CD1c-positive myeloid dendritic cell (primary cell): ENCODE measurements at regions not wholly inside any gene's neighbourhood (a gene's known extent, or its start where the extent isn't known, plus 50 kb on each side); places are given as distances from the start of the nearest gene placed in this dataset.
"Not testable (repeated sequence)": the region's sequence is repeated elsewhere in the genome, so short reads cannot be mapped to it uniquely, and the experiment has no call there.

Experiments
- DNase-seq: peaks from one replicate; pipeline ENCODE4 v3.0.0-alpha.2; 2016; ENCODE audit errors: extremely low spot score

DNA sequence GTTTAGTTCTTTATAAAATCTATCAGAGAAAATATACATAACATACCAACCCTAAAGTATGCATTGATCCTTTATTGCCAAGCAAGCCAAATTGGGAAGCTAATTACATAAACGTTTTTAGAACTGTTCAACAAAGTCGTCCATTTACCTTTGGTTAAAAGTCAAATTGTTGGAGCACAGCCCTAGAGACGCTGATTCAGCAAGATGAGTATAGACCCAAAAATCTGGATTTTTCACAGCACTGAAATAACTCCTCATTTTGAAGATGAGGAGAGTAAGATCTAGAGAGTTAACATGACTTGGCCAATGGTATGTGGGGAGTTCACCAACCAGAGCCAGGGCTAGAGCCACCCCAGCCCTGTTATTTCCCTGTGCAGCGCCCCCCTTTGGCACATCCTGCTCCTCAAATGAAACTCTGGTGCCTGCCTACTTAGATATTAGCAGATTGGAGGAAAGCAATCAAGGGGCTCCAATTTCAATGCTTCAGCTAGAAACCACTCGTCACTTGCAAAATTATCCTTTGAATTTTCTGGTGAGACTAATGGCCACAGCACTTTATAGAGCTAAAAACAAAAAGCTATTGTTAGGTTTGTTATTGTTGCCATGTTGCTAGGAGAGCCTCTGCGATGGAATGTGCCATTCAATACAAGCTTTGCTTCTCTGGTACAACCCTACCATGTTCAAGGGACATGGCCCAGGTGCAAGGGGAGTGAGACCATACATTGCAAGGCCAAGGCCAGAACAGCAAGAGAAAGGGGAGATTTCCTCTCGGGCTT, 132.6 kb upstream of the ZEB1 start:
- DNase-seq = no peak

DNA sequence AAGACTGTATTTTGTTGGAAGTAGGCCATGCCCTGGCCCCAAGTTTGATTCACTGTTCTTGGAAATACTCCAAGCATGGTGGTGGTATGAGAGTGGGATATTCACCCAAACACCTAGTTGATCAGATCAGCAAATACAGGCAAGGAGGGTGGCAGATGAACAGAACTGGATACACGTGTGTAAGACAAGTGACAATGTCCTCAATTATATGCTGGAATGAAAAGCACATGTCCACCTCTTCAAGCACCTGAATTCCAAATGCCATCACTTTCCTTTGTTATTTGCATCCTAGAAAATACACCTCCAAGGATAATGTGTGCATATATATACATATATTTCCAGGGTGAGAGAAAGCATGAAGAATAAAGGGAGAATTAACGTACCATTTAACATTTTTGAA, 131.8 kb upstream of the ZEB1 start:
- DNase-seq = no peak

DNA sequence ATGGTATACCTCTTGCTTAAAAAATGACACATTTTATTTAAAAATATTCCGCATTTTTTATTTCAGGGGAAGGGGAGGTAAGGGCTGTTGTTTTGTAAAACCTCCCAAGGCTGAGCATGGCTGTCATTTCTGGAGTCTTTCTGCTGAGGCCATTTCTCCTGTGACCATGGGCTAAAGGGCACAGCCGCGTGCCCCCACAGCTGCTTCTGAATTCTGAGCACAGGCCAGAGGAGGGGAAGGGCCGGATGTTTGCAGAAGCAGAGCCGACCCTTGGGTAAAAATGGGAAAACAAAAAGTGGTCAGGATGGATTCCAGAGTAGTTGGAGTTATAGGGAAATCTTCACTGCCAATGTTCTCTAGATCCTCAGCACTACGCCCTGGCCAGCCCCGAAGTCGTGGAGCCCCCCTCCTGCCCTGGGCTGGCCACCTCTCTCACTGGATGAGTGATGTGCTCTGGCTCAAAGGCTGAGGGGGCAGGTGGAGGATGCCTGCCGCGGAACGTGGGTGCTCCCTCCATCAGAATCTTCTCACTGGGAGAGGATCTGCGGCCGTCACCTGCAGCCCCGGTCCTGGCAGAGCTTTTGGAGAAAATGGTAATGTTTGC, 131.3 kb upstream of the ZEB1 start:
- no peak for DNase-seq

DNA sequence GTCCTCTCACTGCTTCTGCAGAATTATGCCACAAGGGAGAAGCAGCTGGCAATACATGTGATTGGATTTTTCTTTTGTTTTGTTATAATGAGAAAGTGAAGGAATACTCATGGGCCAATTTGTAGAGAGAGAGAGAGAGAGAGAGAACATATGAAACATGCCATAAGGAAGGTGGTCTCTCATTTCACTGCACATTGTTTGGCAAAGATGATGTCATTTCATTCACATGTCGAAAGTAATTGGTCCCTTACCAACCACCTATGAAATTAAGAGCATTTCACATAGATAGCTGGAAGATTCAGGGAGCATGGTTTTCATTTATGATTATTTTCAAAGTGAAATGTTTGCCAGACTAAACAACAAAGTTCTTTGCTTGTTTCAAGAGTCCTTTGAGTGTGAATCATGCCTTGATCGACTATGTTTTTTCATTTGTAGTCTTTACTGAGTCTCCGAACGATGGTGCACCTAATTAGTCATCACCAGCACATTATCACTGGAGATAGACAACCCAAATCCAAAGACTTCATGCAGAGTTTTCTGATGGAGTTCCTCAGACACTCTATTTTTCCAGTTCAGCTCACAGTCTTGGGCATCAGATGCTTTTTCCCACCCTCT, 130.1 kb upstream of the ZEB1 start:
- no peak for DNase-seq

DNA sequence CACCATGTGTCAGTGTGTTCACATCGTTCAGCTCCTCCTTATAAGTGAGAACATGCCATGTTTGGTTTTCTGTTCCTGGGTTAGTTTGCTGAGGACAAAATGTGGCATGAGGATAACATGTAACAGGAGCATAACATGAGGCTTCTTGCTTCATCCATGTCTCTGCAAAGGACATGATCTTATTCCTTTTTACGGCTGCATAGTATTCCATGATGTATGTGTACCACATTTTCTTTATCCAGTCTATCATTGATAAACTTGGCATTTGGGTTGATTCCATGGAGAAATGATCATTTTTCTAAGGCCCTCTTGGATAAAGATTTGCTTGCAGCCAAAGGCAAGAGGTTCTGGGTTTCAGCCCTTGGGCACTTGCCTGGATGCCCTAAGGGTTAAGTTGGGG, 128.5 kb upstream of the ZEB1 start:
- DNase-seq = no peak

DNA sequence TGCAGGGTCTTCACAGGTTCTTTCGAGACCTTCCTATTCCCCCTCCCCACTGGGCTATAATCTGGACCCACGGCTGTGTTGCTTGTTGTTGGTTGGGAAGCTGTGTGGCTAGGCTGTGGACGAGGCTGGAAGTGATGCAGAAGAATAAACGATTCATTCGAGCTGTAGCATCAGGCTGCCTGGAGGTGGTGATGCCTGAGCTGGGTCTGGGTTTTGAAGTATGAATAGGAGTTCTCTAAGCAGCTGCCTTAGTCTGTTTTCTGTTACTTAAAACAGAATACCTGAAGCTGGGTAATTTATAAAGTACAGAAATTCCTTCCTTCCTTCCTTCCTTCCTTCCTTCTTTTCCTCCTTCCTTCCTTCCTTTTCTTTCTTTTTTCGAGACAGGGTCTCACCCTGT, 126.5 kb upstream of the ZEB1 start:
- no peak for DNase-seq

DNA sequence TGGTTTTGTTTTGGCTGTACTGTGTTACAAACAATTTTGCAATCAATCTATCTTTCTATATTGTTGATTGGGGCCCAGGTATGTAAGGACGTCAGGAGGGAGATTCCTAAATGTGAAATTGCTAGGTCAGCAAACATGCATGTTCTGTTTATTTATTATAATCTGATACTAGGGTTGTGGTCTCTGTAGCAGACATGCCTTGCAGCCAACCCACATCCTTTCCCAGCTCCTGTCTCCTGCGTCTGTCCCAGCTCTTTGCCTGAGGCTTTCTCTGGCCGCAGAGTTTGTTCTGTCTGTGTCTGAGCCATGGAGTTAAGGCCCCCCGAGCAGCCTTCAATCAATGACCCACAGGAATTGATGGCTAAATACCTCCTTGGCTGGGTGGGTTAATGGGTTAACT, 124.0 kb upstream of the ZEB1 start:
- DNase-seq = no peak

DNA sequence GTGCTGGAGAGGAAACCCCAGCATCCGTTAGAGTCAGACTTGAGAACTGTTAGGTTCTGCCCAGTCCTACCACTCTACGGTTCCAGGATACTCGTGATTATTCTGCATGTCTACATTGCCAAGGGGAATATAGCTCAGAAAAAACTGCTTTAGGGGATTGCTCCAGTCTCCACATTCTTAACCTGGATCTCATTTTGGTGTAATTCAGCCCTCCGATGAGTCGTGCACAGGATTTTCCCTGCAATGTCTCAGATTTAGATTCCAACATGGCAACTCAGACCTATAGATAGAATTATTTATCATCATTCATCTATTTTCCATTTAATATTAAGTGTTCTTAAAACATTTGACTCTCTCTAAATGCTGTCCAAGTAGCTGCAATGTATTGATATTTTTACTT, 121.1 kb upstream of the ZEB1 start:
- DNase-seq = no peak

DNA sequence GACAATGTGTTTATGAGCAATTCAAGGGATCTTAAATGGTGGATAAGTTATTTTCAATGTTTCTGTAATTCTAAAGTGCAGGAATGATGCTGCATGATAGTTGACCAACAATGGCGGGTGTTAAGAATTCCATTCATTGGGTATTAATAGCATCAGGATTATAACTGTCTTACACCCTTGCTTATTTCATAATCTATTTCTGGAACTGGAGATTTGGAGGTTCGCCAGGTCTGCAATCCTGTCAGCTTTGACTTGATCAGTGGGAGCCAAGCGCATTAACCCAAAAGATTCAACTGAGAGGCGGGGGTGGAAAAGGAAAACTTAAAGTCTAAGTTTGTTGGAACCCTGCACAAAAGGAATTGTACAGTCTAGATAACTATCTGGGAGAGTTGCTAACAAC, 114.9 kb upstream of the ZEB1 start:
- DNase-seq = no peak

DNA sequence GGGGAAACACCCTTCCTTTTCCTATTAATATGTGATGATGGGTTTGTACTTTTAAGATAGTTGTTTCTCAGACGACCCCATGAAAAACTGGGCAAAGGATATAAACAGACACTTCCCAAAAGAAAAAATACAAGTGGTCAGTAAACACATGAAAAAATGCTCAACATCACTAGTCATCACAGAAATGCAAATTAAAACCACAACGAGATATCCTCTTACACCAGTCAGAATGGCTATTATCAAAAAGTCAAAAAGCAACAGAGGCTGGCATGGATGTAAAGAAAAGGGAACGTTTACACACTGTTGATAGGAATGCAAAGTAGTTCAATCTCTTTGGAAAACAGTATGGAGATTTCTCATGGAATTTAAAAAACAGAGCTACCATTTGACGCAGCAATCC, 111.4 kb upstream of the ZEB1 start:
- no peak for DNase-seq

DNA sequence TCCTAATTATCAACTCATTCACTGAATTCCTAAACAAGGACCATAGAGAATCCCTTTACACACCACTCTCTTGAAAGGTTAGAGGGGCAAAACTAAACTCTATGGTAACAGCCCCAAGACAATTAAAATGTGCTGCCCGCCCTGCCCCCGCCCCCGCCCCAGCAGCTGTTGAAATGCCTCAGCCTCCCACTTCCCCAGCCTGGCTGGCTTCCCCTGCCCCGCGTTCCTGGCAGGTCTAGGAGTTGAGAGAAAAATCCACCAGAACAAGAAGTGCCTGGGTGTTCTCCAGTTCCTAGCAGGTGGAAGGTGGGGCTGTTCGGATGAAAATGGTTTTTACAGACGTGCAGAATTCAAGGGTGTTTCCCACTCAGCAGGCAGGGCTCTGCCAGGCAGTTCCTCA, 109.5 kb upstream of the ZEB1 start:
- peak; percentile 36 for DNase-seq

DNA sequence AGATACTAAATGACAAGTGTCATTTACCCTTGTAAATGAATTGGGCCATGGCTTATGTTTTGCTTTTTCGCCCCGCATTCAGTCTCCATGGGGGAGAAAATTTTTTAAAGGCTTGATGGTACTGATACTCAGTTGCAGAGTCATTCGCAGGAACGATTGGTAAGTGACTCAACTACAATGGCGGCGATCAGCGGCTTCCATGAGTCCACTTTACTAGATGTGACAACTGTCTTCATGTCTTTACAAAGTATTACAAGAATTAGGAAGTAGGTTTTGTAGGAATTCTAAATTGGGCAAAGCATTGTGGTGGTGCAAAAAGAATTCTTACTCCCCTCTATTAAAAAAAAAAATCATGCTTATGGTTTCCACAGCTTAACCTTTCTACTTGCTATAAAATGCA, 108.8 kb upstream of the ZEB1 start:
- DNase-seq = no peak

DNA sequence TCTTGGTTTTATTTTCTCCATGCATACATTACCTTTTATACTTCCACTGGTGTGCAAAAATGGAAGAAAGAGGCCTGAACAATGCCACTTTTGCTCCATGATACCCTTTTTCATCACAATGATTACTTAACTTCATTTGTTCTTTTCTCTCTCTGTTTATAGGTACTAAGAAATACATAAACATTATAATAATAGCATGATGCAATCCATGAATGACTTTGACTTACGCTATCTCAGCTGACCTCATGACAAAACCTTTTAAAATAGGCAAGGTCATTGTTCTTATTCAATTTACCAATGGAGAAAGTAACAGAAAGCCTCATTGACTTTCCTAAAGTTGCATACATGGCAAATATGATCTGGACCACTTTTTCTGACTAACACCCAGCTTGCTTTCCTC, 105.1 kb upstream of the ZEB1 start:
- no peak for DNase-seq

DNA sequence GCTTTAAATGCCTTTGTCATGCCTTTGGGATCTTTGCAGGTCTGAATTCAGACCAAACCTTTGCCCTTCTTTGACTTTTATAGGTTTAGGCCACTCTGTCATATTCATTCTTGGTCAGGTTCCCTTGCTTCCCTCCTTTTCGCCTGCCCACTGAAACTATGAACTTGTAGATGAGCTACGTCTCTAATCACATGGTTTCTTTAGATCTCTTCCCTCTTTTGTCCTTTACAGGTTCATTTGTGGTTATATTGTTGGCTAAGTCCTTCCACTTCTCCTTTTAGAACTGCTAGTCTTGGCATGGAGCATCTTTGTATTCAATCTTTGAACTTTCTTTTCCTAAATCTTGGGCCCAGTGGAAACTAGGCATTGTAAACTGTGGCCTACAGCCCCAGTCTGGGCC, 104.0 kb upstream of the ZEB1 start:
- DNase-seq = peak; percentile 75

DNA sequence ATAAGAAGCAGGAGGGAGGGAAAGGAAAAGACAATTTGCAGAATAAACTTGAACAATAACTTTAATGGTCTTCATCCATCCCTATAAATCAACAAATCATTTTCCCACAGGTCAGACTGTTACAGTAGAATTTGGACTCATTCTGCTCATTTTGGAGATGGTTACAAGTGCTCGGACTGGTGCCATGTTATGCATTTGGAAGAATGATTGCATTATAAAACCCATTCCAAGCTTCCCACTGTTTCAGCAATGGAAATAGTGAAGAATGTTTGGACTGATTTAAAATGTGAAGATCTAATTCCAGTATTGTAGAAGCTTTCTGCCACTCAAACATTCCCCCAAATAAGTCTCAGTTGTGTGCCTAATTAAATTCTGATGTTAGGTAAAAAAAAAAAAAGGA, 99.7 kb upstream of the ZEB1 start:
- no peak for DNase-seq

DNA sequence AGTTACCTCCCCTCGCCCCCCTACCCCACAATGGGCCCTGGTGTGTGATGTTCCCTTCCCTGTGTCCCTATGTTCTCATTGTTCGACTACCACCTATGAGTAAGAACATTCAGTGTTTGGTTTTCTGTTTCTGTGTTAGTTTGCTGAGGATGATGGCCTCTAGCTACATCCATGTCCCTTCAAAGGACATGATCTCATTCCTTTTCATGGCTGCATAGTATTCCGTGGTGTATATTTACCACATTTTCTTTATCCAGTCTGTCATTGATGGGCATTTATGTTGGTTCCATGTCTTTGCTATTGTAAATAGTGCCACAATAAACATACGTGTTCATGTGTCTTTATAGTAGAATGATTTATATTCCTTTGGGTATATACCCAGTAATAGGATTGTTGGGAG, 90.2 kb upstream of the ZEB1 start:
- not testable (repeated sequence) for DNase-seq

DNA sequence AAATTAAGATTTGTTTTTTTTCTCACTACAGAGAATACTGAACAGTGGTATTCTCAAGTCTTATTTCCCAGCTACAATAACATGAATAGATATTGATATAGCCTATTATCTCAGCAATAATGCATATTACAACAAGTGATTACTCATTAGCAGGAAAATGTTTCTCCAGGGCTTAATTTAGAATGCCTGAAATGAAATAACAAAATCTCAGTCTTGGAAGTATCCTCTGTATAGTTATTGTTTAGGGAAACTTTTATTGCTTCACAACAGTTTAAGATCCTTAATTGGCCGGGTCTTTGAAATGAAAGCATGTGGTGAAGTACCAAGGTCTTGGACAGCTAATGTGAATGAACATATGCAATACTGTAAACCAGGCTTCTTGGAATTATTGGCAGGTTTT, 79.1 kb upstream of the ZEB1 start:
- DNase-seq = no peak

DNA sequence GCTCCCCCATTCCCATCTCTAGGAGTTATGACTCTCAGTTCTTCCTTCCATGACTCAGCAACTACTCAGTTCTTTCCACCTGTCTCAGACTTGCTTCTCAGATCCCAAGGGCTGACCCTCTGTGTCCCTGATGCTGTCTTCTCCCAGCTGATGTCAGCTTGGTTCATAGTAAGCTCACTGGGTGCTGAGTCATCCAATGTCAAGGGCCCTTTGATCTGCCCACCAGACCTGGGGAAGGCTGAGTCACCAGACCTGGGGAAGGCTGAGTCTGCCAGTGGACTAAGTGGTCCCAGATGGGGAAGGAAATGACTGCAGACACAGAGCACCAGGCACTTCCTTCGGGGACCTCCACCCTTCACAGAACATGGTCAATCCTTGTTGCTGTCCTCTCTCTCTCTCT, 76.1 kb upstream of the ZEB1 start:
- DNase-seq = peak; percentile 26

DNA sequence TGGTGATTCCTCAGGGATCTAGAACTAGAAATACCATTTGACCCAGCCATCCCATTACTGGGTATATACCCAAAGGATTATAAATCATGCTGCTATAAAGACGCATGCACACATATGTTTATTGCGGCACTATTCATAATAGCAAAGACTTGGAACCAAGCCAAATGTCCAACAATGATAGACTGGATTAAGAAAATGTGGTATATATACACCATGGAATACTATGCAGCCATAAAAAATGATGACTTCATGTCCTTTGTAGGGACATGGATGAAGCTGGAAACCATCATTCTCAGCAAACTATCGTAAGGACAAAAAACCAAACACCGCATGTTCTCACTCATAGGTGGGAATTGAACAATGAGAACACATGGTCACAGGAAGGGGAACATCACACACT, 67.9 kb upstream of the ZEB1 start:
- not testable (repeated sequence) for DNase-seq

DNA sequence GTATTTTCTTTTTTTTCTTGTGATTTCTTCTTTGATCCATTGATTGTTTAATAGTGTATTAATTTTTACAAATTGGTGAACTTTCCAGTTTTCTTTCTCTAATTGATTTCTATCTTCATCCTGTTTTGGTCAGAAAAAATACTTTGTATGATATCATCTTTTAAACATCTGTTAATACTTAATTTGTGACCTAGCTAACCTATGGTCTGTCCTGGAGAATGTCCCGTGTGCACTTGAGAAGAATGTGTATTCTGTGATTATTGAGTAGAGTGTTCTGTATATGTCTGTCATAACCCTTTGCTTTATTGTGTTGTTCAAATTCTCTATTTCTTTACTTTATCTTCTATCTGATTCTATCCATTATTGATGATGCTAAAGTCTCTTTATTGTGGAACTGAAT, 65.8 kb upstream of the ZEB1 start:
- DNase-seq = no peak

DNA sequence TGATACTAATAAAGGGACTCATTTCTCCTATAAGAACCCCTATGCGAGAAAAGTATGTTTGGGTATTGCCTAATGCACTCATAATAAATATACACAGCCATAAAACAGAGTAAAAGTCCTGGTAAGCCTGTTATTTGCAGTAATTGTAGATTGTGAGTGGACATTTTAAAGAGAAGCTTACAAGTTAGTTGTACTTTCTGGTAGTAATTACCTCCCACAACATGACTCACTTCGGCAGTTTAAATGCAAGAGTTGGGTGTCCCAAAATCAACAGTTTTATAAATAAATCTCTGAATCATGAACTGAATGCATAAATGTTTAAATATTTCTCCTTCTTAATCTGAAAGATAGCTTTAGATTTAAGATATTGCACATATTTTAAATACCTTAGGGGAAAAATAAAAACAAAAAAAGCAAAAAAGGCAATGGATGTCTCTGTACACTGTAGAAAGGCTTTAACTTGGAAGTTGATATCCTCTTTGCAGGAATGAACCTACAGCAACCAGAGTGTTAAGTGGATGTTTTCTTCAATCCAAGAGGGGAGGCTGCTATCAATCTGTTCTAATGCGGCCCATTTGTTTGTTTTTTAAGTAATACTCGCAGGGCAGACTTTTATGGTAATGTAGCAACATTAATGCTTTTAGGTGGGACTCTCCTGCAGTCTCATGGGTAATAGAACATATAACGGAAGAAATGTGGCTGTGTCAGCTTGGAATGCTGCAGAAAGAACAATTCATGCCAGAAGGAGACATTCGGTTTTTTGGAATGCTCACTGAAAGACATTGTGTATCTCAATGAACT, 57.3 kb upstream of the ZEB1 start:
- no peak for DNase-seq

DNA sequence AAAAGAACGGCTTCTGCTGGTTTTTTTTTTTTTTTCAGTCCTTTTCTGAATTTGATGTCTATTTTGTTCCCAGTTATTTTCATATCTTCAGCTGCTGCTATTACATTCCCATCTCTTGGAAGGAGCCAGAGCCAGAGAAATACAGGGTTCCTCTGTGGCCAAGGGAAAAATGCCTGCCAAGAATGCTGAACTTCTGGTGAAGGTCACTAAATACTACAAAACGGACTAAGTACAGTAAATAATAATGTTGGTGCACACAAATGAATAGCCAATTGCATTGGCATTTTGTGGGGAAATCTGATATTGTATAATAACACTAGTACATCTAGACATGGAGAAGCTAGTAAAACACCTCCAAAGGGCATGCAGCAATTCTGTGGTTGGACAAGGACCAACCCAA, 56.3 kb upstream of the ZEB1 start:
- DNase-seq = no peak

DNA sequence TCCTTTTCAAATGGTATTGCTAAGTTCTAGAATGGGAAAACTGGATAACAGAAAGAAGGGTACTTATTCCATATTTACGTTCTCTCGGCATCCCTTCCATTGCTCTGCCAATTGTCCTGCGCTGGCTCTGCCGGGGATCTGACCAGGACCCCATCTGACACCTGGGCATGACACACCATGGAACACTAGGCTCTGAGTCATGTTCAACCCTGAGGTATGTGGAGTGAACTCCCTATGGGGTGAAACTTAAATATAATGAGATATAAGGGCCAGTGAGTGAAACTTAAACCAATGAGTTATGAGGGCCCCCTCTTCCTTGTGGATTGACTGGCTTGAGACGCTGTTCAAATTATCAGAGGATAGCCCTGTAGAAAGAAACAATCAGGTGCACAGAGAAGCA, 55.1 kb upstream of the ZEB1 start:
- no peak for DNase-seq
